IMR-90 (cell line): ENCODE measurements at regions not wholly inside any gene's neighbourhood (a gene's known extent, or its start where the extent isn't known, plus 50 kb on each side); places are given as distances from the start of the nearest gene placed in this dataset.

ENCODE experiments used
- ATAC-seq: fragments of 200-7000 bp; cut with Tn5 transposase; 2 replicates; pipeline ENCODE4 v1.9.1; 2020; ENCODE audit warnings: low read depth, mild to moderate bottlenecking, moderate library complexity
- BruUV-seq: library from RNA; stranded (reverse); fragments of 400-500 nt; replicated peaks from 2 replicates; lab custom pipeline; 2021; lab: Mats Ljungman, UMichigan
- CTCF ChIA-PET: fragments of 300-600 bp; formaldehyde crosslinking; extraction: SDS; loops from one replicate; lab custom pipeline; 2021; ENCODE audit warnings: antibody characterized with exemption; lab: Yijun Ruan, JAX
- POLR2A ChIA-PET: fragments of 300-600 bp; sonication (Branson Sonifier 250); formaldehyde crosslinking; loops from one replicate; lab custom pipeline; 2022; ENCODE audit warnings: antibody characterized with exemption; ENCODE audit not compliant: unreplicated experiment; lab: Charles Lee
- DNase-seq: peaks from one replicate; pipeline ENCODE4 v3.0.0; 2013
- H2AFZ ChIP-seq: replicated peaks from 2 replicates; pipeline ENCODE3; 2013; ENCODE audit warnings: low read length, mild to moderate bottlenecking; ENCODE audit not compliant: poor library complexity
- H2AK5ac ChIP-seq: 2 replicates; pipeline ENCODE4 v1.6.1; 2013; ENCODE audit warnings: low read depth, low read length, inconsistent platforms
- H2AK9ac ChIP-seq: replicated peaks from 2 replicates; pipeline ENCODE3; 2013; ENCODE audit warnings: mild to moderate bottlenecking, low read depth, low read length, moderate library complexity; ENCODE audit not compliant: poor library complexity
- H2BK120ac ChIP-seq: 2 replicates; pipeline ENCODE4 v1.6.1; 2013; ENCODE audit warnings: low read depth, low read length, inconsistent platforms
- H2BK15ac ChIP-seq: 3 replicates; pipeline ENCODE4 v1.6.1; 2013; ENCODE audit warnings: low read depth, low read length, inconsistent platforms
- H2BK20ac ChIP-seq: 2 replicates; pipeline ENCODE4 v1.6.1; 2013; ENCODE audit warnings: low read depth, mild to moderate bottlenecking, inconsistent platforms, low read length, moderate library complexity
- H2BK5ac ChIP-seq: 2 replicates; pipeline ENCODE4 v1.6.1; 2013; ENCODE audit warnings: mild to moderate bottlenecking, low read depth, low read length, inconsistent platforms; ENCODE audit not compliant: poor library complexity, severe bottlenecking
- H3K14ac ChIP-seq: replicated peaks from 2 replicates; pipeline ENCODE4 v1.6.1; 2013; ENCODE audit warnings: low read depth, low read length, inconsistent platforms
- H3K18ac ChIP-seq: 2 replicates; pipeline ENCODE4 v1.6.1; 2013; ENCODE audit warnings: low read depth, low read length, control low read depth
- H3K23ac ChIP-seq: 2 replicates; pipeline ENCODE4 v1.6.1; 2013; ENCODE audit warnings: low read depth, low read length, inconsistent platforms
- H3K27ac ChIP-seq: 2 replicates; pipeline ENCODE4 v1.5.1; 2013; ENCODE audit warnings: mild to moderate bottlenecking, control low read depth, low read length; ENCODE audit not compliant: insufficient read depth
- H3K27me3 ChIP-seq: 2 replicates; pipeline ENCODE4 v1.6.1; 2013; ENCODE audit warnings: low read length; ENCODE audit not compliant: control insufficient read depth, insufficient read depth
- H3K36me3 ChIP-seq: 2 replicates; pipeline ENCODE4 v1.6.1; 2013; ENCODE audit warnings: low read length, mixed read lengths; ENCODE audit not compliant: control insufficient read depth, insufficient read depth
- H3K4ac ChIP-seq: 2 replicates; pipeline ENCODE4 v1.6.1; 2013; ENCODE audit warnings: low read depth, low read length, inconsistent platforms
- H3K4me1 ChIP-seq: 2 replicates; pipeline ENCODE4 v1.6.1; 2013; ENCODE audit warnings: low read length, mixed read lengths; ENCODE audit not compliant: control insufficient read depth, insufficient read depth
- H3K4me2 ChIP-seq: 2 replicates; pipeline ENCODE4 v1.6.1; 2013; ENCODE audit warnings: low read depth, mild to moderate bottlenecking, control low read depth, low read length, moderate library complexity
- H3K4me3 ChIP-seq: 2 replicates; pipeline ENCODE4 v1.5.1; 2013; ENCODE audit warnings: low read depth, mild to moderate bottlenecking, control low read depth, low read length, moderate library complexity; ENCODE audit not compliant: insufficient read depth
- H3K56ac ChIP-seq: 2 replicates; pipeline ENCODE4 v1.6.1; 2013; ENCODE audit warnings: low read length, inconsistent platforms; ENCODE audit not compliant: insufficient read depth; ENCODE audit errors: extremely low read depth
- H3K79me1 ChIP-seq, 2 experiments: 2 replicates each; pipeline ENCODE4 v1.6.1; 2013; ENCODE audit warnings: low read length in 2 of 2, inconsistent platforms in 1 of 2, low read depth in 1 of 2
- H3K9ac ChIP-seq: 2 replicates; pipeline ENCODE4 v1.6.1; 2013; ENCODE audit warnings: low read depth, low read length, control low read depth
- H3K9me1 ChIP-seq: 2 replicates; pipeline ENCODE4 v1.6.1; 2013; ENCODE audit warnings: low read length, inconsistent platforms; ENCODE audit not compliant: insufficient read depth
- H3K9me3 ChIP-seq: 2 replicates; pipeline ENCODE4 v1.6.1; 2013; ENCODE audit warnings: low read length; ENCODE audit not compliant: control insufficient read depth, insufficient read depth
- H4K20me1 ChIP-seq: 2 replicates; pipeline ENCODE4 v1.6.1; 2013; ENCODE audit warnings: low read length, inconsistent platforms; ENCODE audit not compliant: insufficient read depth
- H4K5ac ChIP-seq: 2 replicates; pipeline ENCODE4 v1.6.1; 2013; ENCODE audit warnings: mild to moderate bottlenecking, low read depth, low read length, control low read depth
- H4K8ac ChIP-seq, 2 experiments: 2 replicates each; pipeline ENCODE4 v1.6.1; 2013; ENCODE audit warnings: low read depth in 2 of 2, low read length in 2 of 2, control low read depth in 1 of 2, inconsistent platforms in 1 of 2
- H4K91ac ChIP-seq: 2 replicates; pipeline ENCODE4 v1.6.1; 2013; ENCODE audit warnings: low read depth, low read length, inconsistent platforms; ENCODE audit not compliant: insufficient read depth
- BHLHE40 ChIP-seq: fragments of 150-350 bp; IDR thresholded peaks from 2 replicates; pipeline ENCODE4 v1.6.1; 2016; ENCODE audit warnings: mild to moderate bottlenecking, low read depth, low read length
- FOS ChIP-seq: fragments of 150-350 bp; IDR thresholded peaks from 2 replicates; pipeline ENCODE4 v1.6.1; 2016; ENCODE audit warnings: low read depth, low read length
- MAZ ChIP-seq: IDR thresholded peaks from 2 replicates; pipeline ENCODE4 v1.6.1; 2012; ENCODE audit warnings: low read depth, mild to moderate bottlenecking, low read length, improper control_type of control experiment, moderate library complexity, borderline replicate concordance
- NFE2L2 ChIP-seq: fragments of 150-350 bp; IDR thresholded peaks from 2 replicates; pipeline ENCODE4 v1.6.1; 2016; ENCODE audit warnings: low read depth, mild to moderate bottlenecking, low read length
- POLR2A ChIP-seq: IDR thresholded peaks from 2 replicates; pipeline ENCODE4 v1.6.1; 2012; ENCODE audit warnings: mild to moderate bottlenecking, low read depth, low read length
- RFX5 ChIP-seq: IDR thresholded peaks from 2 replicates; pipeline ENCODE4 v1.8.0; 2012; ENCODE audit warnings: low read depth, mild to moderate bottlenecking, low read length, moderate library complexity
- SMC3 ChIP-seq: fragments of 150-350 bp; IDR thresholded peaks from 2 replicates; pipeline ENCODE4 v1.6.1; 2016; ENCODE audit warnings: low read depth, mild to moderate bottlenecking, antibody characterized with exemption, low read length, moderate library complexity
- WGBS, 2 experiments: methylation state at CpG; one replicate each; pipeline versions ENCODE4 v1.1.5 to v1.1.7; 2013; ENCODE audit warnings: missing lambda C conversion rate in 2 of 2; ENCODE audit not compliant: insufficient read length in 1 of 2; ENCODE audit errors: extremely low coverage in 2 of 2; 5-methylcytosine and 5-hydroxymethylcytosine counted together
- dilution Hi-C: fragments of 300-500 bp; cut with HindIII; formaldehyde crosslinking; loops from one replicate; pipeline ENCODE4 v1.14.3; 2018; ENCODE audit warnings: low sequenced_read_pairs; ENCODE audit not compliant: unreplicated experiment
- in situ Hi-C: fragments of 300-500 bp; cut with MboI; formaldehyde crosslinking; loops from 3 replicates; pipeline ENCODE4 v1.14.3; 2019; ENCODE audit warnings: low sequenced_read_pairs, inconsistent platforms, mixed read lengths
- intact Hi-C: fragments of 100-400 bp; cut with micrococcal nuclease; formaldehyde crosslinking; loops from 2 replicates; pipeline ENCODE4 v1.10.0; 2022
- TF ChIP-seq, protein P1 (sequence below): fragments of 150-350 bp; IDR thresholded peaks from 2 replicates; pipeline ENCODE4 v1.6.1; 2017; ENCODE audit warnings: mild to moderate bottlenecking, antibody characterized with exemption, low read length, low read depth

GRCh38 chr9:89256642-89257041 is 54.4 kb upstream of the CKS2 start:
- no peak for ATAC-seq
- Histone ChIP-seq H3K18ac (no peak overlapping the region), H3K23ac (no peak overlapping the region), H2BK20ac (no peak overlapping the region), H4K20me1 (peaks cover 2% of the 10 kb centered on the region; the same call in 1 of the 2 replicates), H3K56ac (no peak overlapping the region), H3K4me3 (no peak overlapping the region), H3K9me1 (peaks cover 15% of the 10 kb centered on the region), H3K79me1 (no peaks in the 10 kb centered on the region), H3K27ac (no peak overlapping the region), H2BK15ac (no peak overlapping the region), H3K27me3 (no peaks in the 10 kb centered on the region), H3K4me1 (no peaks in the 10 kb centered on the region), H3K36me3 (no peaks in the 10 kb centered on the region), H3K9ac (no peak overlapping the region), H2AK9ac (no peak overlapping the region), H4K91ac (no peak overlapping the region), H4K8ac (no peak overlapping the region), H3K4ac (no peak overlapping the region), H2BK120ac (no peak overlapping the region), H2AK5ac (no peak overlapping the region), H3K4me2 (no peak overlapping the region), H3K9me3 (peaks cover 3% of the 10 kb centered on the region), H2BK5ac (no peak overlapping the region), H3K14ac (no peak overlapping the region), H2AFZ (no peak overlapping the region), H4K5ac (no peak overlapping the region)
- intact Hi-C loops: no loop called here
- 80% methylated on average over 2 of the region's 8 CpGs; no CpG with 5 or more reads in 1 of the 2 experiments for WGBS, 2 experiments
- DNase-seq: no peak
- BruUV-seq: no TSS peak
- POLR2A ChIA-PET: no interaction called here
- TF ChIP-seq MAZ (no peak), RFX5 (no peak), NFE2L2 (no peak), BHLHE40 (no peak), POLR2A (no peak), FOS (no peak), SMC3 (no peak)
- TF ChIP-seq, protein P1, sequence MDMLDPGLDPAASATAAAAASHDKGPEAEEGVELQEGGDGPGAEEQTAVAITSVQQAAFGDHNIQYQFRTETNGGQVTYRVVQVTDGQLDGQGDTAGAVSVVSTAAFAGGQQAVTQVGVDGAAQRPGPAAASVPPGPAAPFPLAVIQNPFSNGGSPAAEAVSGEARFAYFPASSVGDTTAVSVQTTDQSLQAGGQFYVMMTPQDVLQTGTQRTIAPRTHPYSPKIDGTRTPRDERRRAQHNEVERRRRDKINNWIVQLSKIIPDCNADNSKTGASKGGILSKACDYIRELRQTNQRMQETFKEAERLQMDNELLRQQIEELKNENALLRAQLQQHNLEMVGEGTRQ: no peak
- dilution Hi-C loops: no loop called here
- CTCF ChIA-PET: interaction anchor here (1.0 kb wide), 1 partner anchor 9 kb away, joined by 3 read pairs; no protein-coding TSS in a partner anchor
- in situ Hi-C loops: no loop called here
